ENCODE measurements at regions not wholly inside any gene's neighbourhood (a gene's known extent, or its start where the extent isn't known, plus 50 kb on each side); places are given as distances from the start of the nearest gene placed in this dataset.
"Not testable (repeated sequence)": the region's sequence is repeated elsewhere in the genome, so short reads cannot be mapped to it uniquely, and the experiment has no call there.

DNA sequence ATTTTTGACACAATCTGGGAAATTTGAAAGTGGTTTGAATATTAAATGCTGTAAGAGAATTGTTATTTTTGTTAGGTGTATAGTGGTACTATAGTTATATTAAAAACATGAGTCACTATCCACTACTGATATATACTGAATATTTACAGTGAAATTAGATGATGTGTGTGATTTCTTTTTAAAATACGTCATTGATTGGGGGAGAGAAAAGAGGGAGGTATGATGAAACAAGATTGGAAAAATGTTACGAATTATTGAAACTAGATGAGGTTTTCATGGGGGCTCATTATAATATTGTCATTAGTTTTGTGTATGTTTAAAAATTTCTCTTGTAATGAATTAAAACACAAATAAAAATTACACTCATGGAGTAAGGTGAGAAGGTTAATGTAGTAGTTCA is 571.4 kb downstream of the HTR7 start:
- no peak for DNase-seq
- H3K36me3 ChIP-seq, result no peaks in the 10 kb centered on the region
- intact Hi-C loops (cut with DNase I), result no loop called here
- no peaks in the 10 kb centered on the region for H3K4me1 ChIP-seq
- TF ChIP-seq, protein P1, sequence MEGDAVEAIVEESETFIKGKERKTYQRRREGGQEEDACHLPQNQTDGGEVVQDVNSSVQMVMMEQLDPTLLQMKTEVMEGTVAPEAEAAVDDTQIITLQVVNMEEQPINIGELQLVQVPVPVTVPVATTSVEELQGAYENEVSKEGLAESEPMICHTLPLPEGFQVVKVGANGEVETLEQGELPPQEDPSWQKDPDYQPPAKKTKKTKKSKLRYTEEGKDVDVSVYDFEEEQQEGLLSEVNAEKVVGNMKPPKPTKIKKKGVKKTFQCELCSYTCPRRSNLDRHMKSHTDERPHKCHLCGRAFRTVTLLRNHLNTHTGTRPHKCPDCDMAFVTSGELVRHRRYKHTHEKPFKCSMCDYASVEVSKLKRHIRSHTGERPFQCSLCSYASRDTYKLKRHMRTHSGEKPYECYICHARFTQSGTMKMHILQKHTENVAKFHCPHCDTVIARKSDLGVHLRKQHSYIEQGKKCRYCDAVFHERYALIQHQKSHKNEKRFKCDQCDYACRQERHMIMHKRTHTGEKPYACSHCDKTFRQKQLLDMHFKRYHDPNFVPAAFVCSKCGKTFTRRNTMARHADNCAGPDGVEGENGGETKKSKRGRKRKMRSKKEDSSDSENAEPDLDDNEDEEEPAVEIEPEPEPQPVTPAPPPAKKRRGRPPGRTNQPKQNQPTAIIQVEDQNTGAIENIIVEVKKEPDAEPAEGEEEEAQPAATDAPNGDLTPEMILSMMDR (IDR thresholded peaks at IDR 0.05), result no peak
- no peaks in the 10 kb centered on the region for H3K9me3 ChIP-seq
- no peak for ATAC-seq
- 55 to 65% methylated on average over 2 of the region's 2 CpGs for WGBS, 2 donors
- no peak overlapping the region for H3K27ac ChIP-seq
- peaks cover 0 to 6% (median 0%) of the 10 kb centered on the region in 4 donors for H3K27me3 ChIP-seq
- H3K4me3 ChIP-seq, result no peak overlapping the region
- FAIRE-seq, result no peak

DNA sequence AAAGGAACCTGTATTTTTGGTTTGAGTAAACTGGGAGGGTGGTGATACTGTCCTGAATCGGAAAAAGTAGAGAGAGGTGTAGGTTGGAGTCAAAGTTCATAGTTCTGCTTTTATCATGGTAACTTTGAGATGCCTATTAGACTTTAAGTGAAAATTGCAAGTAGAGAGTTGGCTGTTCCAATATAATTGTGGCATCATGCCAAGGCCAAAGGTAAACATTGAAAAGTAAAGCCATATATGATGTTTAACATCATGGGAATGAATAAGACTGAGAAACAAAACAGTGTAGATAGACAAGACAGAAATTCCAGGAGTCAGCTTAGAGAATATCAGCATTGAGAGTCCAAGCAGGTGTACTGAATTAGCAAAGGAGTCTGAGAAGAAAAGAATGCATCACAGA is 570.9 kb downstream of the HTR7 start:
- TF ChIP-seq, protein P1 (IDR thresholded peaks at IDR 0.05), result no peak

DNA sequence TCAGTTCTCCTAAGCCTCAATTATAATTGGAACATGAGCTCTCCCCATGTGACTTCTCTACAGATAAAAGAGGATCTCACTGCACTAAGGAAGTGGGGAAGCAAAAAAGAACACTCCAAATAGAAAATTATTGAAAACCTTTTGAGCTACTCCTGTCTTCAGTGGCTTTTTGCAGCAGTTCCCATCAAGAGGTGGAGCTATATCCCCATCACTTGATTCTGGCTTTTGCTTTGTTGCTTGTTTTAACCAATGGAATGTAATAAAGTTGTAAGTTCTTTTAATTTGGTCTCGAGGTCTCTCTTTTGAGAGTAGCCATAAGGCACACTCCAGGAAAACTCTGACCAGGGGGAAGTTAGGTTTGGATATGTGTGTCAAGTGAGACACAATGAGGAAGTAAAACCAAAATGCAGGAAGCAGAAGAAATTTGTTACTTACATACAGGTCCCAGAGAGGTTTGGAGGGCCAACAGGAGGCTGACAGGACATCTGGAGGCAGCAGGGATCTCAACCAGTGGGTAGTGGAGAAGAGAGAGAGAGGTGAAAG is 569.4 kb downstream of the HTR7 start:
- ATAC-seq (peak in 2 of 4 donors; percentile 40 to 44), FAIRE-seq (no peak), DNase-seq (no peak)
- Histone ChIP-seq H3K27ac (no peak overlapping the region), H3K4me3 (no peak overlapping the region), H3K9me3 (no peaks in the 10 kb centered on the region), H3K27me3 (peaks cover 0 to 6% (median 0%) of the 10 kb centered on the region in 4 donors), H3K36me3 (no peaks in the 10 kb centered on the region), H3K4me1 (no peaks in the 10 kb centered on the region)
- intact Hi-C loops (cut with DNase I), result no loop called here
- 21 to 29% methylated on average over 1 of the region's 1 CpG for WGBS, 2 donors
- TF ChIP-seq, protein P1 (IDR thresholded peaks at IDR 0.05), result no peak

More for the DNA sequence above, 570.9 kb downstream of the HTR7 start:
- Histone ChIP-seq H3K4me1 (no peaks in the 10 kb centered on the region), H3K27ac (no peak overlapping the region), H3K4me3 (no peak overlapping the region), H3K9me3 (no peaks in the 10 kb centered on the region), H3K27me3 (peaks cover 0 to 6% (median 0%) of the 10 kb centered on the region in 4 donors), H3K36me3 (no peaks in the 10 kb centered on the region)
- no peak for DNase-seq
- 51 to 56% methylated on average over 1 of the region's 1 CpG for WGBS, 2 donors
- intact Hi-C loops (cut with DNase I), result no loop called here
- no peak for FAIRE-seq
- no peak for ATAC-seq

DNA sequence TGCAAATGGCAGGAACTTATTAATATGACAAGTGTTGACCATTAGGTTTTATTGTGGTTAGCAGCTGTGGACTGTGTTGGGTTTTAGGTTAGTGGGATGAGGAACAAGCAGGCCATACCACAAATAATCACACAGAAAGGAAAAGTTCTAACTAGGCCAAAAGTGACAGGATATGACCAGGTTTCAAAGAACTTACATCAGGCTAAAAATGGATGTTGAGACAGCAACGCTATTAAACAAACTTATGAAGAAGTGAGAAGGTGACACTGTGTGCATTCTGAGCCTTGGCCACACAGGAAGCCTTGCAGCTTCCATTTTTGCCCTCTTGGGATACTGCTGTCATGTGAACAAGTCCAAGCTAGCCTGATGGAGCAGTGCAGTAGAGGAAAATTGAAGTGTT is 568.8 kb downstream of the HTR7 start:
- FAIRE-seq, result no peak
- WGBS, 2 donors, result 41 to 68% methylated on average over 1 of the region's 1 CpG
- Histone ChIP-seq H3K4me3 (no peak overlapping the region), H3K36me3 (no peaks in the 10 kb centered on the region), H3K9me3 (no peaks in the 10 kb centered on the region), H3K27me3 (peaks cover 0 to 6% (median 0%) of the 10 kb centered on the region in 4 donors), H3K27ac (no peak overlapping the region), H3K4me1 (no peaks in the 10 kb centered on the region)
- no peak for DNase-seq
- peak in 1 of 4 donors; percentile 16 for ATAC-seq
- intact Hi-C loops (cut with DNase I), result no loop called here
- TF ChIP-seq, protein P1 (IDR thresholded peaks at IDR 0.05), result no peak

DNA sequence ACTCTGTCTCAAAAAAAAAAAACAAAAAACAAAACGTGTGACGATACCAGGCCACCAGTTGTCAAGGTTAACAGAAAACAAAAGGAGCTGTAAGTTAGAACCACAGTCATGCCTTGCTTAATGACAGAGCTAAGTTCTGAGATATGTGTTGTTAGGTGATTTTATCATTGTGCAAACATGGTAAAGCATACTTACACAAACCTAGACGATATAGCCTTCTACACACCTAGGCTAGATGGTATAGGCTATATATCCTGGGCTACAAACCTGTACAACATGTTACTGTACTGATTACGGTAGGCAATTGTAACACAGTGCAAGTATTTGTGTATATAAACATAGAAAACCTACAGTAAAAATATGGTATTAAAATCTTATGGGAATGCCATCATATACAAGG is 564.2 kb downstream of the HTR7 start:
- WGBS, 2 donors, result 22 to 23% methylated on average over 4 of the region's 4 CpGs
- Histone ChIP-seq H3K27ac (no peak overlapping the region), H3K27me3 (no peaks in the 10 kb centered on the region), H3K4me1 (no peaks in the 10 kb centered on the region), H3K9me3 (no peaks in the 10 kb centered on the region), H3K36me3 (no peaks in the 10 kb centered on the region), H3K4me3 (no peak overlapping the region)
- DNase-seq, result no peak
- FAIRE-seq, result no peak
- TF ChIP-seq, protein P1 (IDR thresholded peaks at IDR 0.05), result no peak
- intact Hi-C loops (cut with DNase I), result no loop called here
- no peak for ATAC-seq

DNA sequence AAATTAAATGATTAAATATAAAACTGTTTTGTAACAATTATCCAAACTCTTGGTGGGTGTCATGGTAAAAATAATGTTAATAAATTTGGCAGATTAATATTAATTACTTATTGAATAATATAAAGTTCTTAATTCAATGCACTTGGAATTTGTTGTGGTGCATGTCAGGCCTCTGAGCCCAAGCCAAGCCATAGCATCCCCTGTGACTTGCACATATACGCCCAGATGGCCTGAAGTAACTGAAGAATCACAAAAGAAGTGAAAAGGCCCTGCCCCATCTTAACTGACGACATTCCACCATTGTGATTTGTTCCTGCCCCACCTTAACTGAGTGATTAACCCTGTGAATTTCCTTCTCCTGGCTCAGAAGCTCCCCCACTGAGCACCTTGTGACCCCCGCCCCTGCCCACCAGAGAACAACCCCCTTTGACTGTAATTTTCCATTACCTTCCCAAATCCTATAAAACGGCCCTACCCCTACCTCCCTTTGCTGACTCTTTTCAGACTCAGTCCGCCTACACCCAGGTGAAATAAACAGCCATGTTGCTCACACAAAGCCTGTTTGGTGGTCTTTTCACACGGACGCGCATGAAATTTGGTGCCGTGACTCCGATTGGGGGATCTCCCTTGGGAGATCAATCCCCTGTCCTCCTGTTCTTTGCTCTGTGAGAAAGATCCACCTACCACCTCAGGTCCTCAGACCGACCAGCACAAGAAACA is 562.9 kb downstream of the HTR7 start:
- H3K4me1 ChIP-seq; DNase-seq; H3K9me3 ChIP-seq; H3K36me3 ChIP-seq; intact Hi-C loops (cut with DNase I); H3K4me3 ChIP-seq; H3K27me3 ChIP-seq; FAIRE-seq; H3K27ac ChIP-seq; ATAC-seq: not testable (repeated sequence)
- 66% methylated on average over 10 to 11 of the region's 11 CpGs for WGBS, 2 donors

DNA sequence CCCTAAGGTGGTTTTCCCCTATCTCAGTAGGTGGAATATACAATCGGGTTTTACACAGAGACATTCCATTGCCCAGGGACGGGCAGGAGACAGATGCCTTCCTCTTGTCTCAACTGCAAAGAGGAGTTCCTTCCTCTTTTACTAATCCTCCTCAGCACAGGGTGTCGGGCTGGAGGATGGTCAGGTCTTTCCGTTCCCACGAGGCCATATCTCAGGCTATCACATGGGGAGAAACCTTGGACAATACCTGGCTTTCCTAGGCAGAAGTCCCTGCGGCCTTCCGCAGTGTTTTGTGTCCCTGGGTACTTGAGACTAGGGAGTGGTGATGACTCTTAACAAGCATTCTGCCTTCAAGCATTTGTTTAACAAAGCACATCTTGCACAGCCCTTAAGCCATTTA is 555.8 kb downstream of the HTR7 start:
- H3K36me3 ChIP-seq; H3K4me3 ChIP-seq; H3K4me1 ChIP-seq; H3K27me3 ChIP-seq; FAIRE-seq; H3K27ac ChIP-seq; DNase-seq; ATAC-seq; intact Hi-C loops (cut with DNase I); H3K9me3 ChIP-seq: not testable (repeated sequence)
- WGBS, 2 donors, result 34 to 42% methylated on average over 7 of the region's 7 CpGs
